ENCODE measurements at regions not wholly inside any gene's neighbourhood (a gene's known extent, or its start where the extent isn't known, plus 50 kb on each side); places are given as distances from the start of the nearest gene placed in this dataset.
"Not testable (repeated sequence)": the region's sequence is repeated elsewhere in the genome, so short reads cannot be mapped to it uniquely, and the experiment has no call there.

DNA sequence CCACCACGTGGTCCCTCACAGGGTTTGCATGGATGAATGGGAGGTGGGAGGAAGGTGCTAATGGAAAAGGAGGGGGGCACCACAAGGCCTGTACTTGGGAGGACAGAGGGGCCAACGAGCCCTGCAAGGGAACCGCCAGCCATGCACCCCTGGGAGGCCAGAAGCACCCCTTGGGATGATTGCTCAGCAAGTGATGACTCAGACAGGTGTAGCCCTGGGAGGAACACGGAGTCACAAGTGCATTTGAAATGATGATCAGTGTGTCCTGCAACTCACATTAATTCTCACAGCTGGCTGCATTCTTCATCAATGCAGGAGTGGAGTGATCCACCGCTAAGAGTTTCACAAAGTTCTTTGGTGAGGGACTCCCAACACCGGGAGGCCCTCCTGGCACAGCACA lies 82.8 kb upstream of the ZNF254 start:
- WGBS, 2 donors, result 82 to 83% methylated on average over 5 to 6 of the region's 6 CpGs
- H3K27me3 ChIP-seq, result no peaks in the 10 kb centered on the region

DNA sequence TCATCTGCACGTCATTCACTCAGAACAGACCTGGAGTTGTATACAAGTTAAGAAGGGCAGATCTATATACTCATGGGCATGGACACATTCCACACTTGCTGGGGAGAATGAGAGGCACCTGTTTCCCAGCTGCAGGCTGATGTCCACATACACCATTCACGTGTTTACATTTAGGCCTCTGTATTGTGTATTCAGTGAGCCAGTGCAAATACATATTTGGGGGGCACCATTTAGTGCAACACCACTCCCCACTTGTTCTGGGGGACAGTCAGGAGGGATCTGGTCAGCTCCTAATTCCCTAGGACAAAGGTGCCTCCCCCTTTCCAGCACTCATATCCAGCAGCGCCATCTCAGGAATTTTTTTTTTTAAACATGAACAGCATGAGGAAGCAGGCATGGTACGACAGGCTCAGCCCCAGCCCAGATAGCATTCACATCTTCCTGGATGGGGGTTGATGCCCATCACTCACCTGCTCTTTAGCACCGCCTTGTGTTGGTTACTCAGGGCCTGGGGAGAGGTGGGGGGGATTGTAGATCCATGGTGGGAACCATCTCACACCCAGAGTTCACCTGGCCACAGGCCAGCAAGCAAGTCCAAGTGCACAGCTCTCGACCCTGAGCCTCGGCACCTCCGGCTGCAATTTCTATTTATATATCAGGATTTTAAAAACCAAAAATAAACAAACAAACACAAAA lies 56.9 kb upstream of the ZNF254 start:
- no peak for DNase-seq
- H3K4me3 ChIP-seq (replicated peaks in 1 of 3), result no peak overlapping the region
- 73 to 77% methylated on average over 8 of the region's 8 CpGs for WGBS, 2 donors
- TF ChIP-seq, protein P1, sequence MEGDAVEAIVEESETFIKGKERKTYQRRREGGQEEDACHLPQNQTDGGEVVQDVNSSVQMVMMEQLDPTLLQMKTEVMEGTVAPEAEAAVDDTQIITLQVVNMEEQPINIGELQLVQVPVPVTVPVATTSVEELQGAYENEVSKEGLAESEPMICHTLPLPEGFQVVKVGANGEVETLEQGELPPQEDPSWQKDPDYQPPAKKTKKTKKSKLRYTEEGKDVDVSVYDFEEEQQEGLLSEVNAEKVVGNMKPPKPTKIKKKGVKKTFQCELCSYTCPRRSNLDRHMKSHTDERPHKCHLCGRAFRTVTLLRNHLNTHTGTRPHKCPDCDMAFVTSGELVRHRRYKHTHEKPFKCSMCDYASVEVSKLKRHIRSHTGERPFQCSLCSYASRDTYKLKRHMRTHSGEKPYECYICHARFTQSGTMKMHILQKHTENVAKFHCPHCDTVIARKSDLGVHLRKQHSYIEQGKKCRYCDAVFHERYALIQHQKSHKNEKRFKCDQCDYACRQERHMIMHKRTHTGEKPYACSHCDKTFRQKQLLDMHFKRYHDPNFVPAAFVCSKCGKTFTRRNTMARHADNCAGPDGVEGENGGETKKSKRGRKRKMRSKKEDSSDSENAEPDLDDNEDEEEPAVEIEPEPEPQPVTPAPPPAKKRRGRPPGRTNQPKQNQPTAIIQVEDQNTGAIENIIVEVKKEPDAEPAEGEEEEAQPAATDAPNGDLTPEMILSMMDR (IDR thresholded peaks at IDR 0.05), result no peak
- no peak for TF ChIP-seq POLR2A (IDR thresholded peaks at IDR 0.05)
- peaks cover 2 to 9% of the 10 kb centered on the region in 2 donors for H3K4me1 ChIP-seq
- H3K36me3 ChIP-seq, result no peaks in the 10 kb centered on the region
- intact Hi-C loops (cut with DNase I), result no loop called here
- no peaks in the 10 kb centered on the region for H3K27me3 ChIP-seq
- no peak overlapping the region for H3K27ac ChIP-seq
- H3K9me3 ChIP-seq, result no peaks in the 10 kb centered on the region

More for the DNA sequence above, 82.8 kb upstream of the ZNF254 start:
- Histone ChIP-seq H3K36me3 (no peaks in the 10 kb centered on the region), H3K4me3 (replicated peaks in 1 of 3) (no peak overlapping the region), H3K9me3 (no peaks in the 10 kb centered on the region), H3K27ac (no peak overlapping the region), H3K4me1 (no peaks in the 10 kb centered on the region)
- intact Hi-C loops (cut with DNase I), result no loop called here
- TF ChIP-seq, protein P1 (IDR thresholded peaks at IDR 0.05), result no peak
- no peak for TF ChIP-seq POLR2A (IDR thresholded peaks at IDR 0.05)
- no peak for DNase-seq

GRCh38 chr19:24032651-24033050 lies 54.3 kb upstream of the ZNF254 start:
- TF ChIP-seq, protein P1 (IDR thresholded peaks at IDR 0.05), result no peak
- TF ChIP-seq POLR2A (IDR thresholded peaks at IDR 0.05), result no peak
- peak overlapping the region in 2 of 3 donors; percentile 53 to 71 for H3K4me3 ChIP-seq (replicated peaks in 1 of 3)
- 76 to 77% methylated on average over 15 of the region's 15 CpGs for WGBS, 2 donors
- H3K27me3 ChIP-seq, result no peaks in the 10 kb centered on the region
- peak in 1 of 2 donors; percentile 15 for DNase-seq
- peaks cover 5 to 7% of the 10 kb centered on the region in 2 donors for H3K36me3 ChIP-seq
- intact Hi-C loops (cut with DNase I), result no loop called here
- peaks cover 17 to 32% of the 10 kb centered on the region in 2 donors for H3K4me1 ChIP-seq
- peak overlapping the region; percentile 93 to 98 (median 96) for H3K27ac ChIP-seq
- H3K9me3 ChIP-seq, result no peaks in the 10 kb centered on the region

DNA sequence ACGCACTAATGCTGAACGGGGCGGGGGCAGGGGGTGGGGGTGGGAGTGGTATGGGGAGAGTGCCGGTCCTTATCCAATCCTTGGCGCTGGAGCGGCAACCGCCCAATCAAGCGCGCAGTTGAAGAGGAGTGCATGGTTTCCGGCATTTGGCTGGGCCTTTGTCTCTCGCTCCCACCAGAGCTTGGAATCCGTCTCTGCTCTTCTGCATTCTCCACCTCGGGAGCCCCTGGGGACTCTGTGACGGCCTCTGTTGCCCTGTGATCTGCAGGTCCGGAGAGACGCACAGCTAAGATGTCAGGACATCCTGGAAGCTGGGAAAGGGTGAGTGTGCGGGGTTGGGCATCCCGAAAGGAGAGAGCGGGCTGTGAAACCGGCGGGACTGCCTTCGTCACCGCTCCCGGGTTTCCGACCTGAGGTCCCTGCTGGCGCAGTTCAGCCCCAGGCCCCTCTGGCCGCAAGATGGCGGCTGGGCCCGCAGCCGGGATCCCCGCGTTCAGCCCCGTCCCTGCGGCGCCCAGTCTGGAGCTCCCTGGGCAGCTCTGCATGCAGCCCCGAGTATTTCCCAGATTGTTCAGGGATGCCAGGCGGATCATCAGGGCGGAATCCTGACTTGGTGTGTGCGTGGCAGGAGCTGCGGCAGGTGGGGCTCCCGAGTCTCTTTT lies 53.6 kb upstream of the ZNF254 start:
- intact Hi-C loops (cut with DNase I), result no loop called here
- Histone ChIP-seq H3K27me3 (no peaks in the 10 kb centered on the region), H3K36me3 (peaks cover 5 to 12% of the 10 kb centered on the region in 2 donors), H3K27ac (peak overlapping the region; percentile 93 to 98 (median 96)), H3K4me1 (peaks cover 17 to 32% of the 10 kb centered on the region in 2 donors), H3K4me3 (replicated peaks in 1 of 3) (peak overlapping the region; percentile 56 to 71 (median 68)), H3K9me3 (no peaks in the 10 kb centered on the region)
- WGBS, 2 donors, result 0 to 2% methylated on average over 10 to 27 of the region's 41 CpGs
- DNase-seq, result peak; percentile 93
- peak in 1 of 2 donors; percentile 84 for TF ChIP-seq POLR2A (IDR thresholded peaks at IDR 0.05)
- TF ChIP-seq, protein P1 (IDR thresholded peaks at IDR 0.05), result peak in 2 of 6 experiments; percentile 15 to 19

- TF ChIP-seq, protein P1 (IDR thresholded peaks at IDR 0.05), result peak in 2 of 6 experiments; percentile 0 to 1
- peak in 1 of 2 donors; percentile 29 for TF ChIP-seq POLR2A (IDR thresholded peaks at IDR 0.05)
- peak overlapping the region; percentile 56 to 71 (median 68) for H3K4me3 ChIP-seq (replicated peaks in 1 of 3)
- H3K4me1 ChIP-seq, result peaks cover 18 to 34% of the 10 kb centered on the region in 2 donors
- intact Hi-C loops (cut with DNase I), result no loop called here
- peak overlapping the region; percentile 93 to 98 (median 96) for H3K27ac ChIP-seq
- WGBS, 2 donors, result 0 to 2% methylated on average over 8 to 15 of the region's 15 CpGs
- peaks cover 5 to 12% of the 10 kb centered on the region in 2 donors for H3K36me3 ChIP-seq
- no peaks in the 10 kb centered on the region for H3K9me3 ChIP-seq
- no peaks in the 10 kb centered on the region for H3K27me3 ChIP-seq
- peak; percentile 86 to 88 for DNase-seq
Measured at GRCh38 chr19:24033963-24034342, 53.0 kb upstream of the ZNF254 start.

- Histone ChIP-seq H3K4me1 (peaks cover 26 to 46% of the 10 kb centered on the region in 2 donors), H3K36me3 (peaks cover 5 to 12% of the 10 kb centered on the region in 2 donors), H3K4me3 (replicated peaks in 1 of 3) (peak overlapping the region in 1 of 3 donors; percentile 71), H3K27ac (peak overlapping the region in 1 of 3 donors; percentile 93)
- H3K9me3 ChIP-seq; DNase-seq; H3K27me3 ChIP-seq; intact Hi-C loops (cut with DNase I): not testable (repeated sequence)
- WGBS, 2 donors, result 64 to 78% methylated on average over 12 of the region's 12 CpGs
Measured at GRCh38 chr19:24035261-24035880, 51.6 kb upstream of the ZNF254 start.
